ENCODE measurements at regions not wholly inside any gene's neighbourhood (a gene's known extent, or its start where the extent isn't known, plus 50 kb on each side); places are given as distances from the start of the nearest gene placed in this dataset.

- no peak for TF ChIP-seq CTCF (IDR thresholded peaks at IDR 0.05; ENCODE audit: poor library complexity, severe bottlenecking)
- ATAC-seq (ENCODE audit: low read depth) (no peak), DNase-seq (ENCODE audit: low spot score) (no peak)
- Histone ChIP-seq H3K4me3 (ENCODE audit: severe bottlenecking) (no peak overlapping the region), H3K36me3 (ENCODE audit: low read depth) (no peaks in the 10 kb centered on the region), H3K4me1 (ENCODE audit: insufficient read depth, poor library complexity, severe bottlenecking) (no peaks in the 10 kb centered on the region), H3K27ac (ENCODE audit: poor library complexity, severe bottlenecking) (no peak overlapping the region), H3K9me3 (ENCODE audit: severe bottlenecking) (no peaks in the 10 kb centered on the region), H3K27me3 (ENCODE audit: insufficient read depth, poor library complexity, severe bottlenecking) (no peaks in the 10 kb centered on the region)
These were observed 598.5 kb upstream of the USP24 start for GRCh38 chr1:55813618-55814017.

GRCh38 chr1:55812281-55812680 is 597.1 kb upstream of the USP24 start:
- Histone ChIP-seq H3K36me3 (ENCODE audit: low read depth) (no peaks in the 10 kb centered on the region), H3K9me3 (ENCODE audit: severe bottlenecking) (no peaks in the 10 kb centered on the region), H3K27ac (ENCODE audit: poor library complexity, severe bottlenecking) (no peak overlapping the region), H3K27me3 (ENCODE audit: insufficient read depth, poor library complexity, severe bottlenecking) (no peaks in the 10 kb centered on the region), H3K4me3 (ENCODE audit: severe bottlenecking) (no peak overlapping the region), H3K4me1 (ENCODE audit: insufficient read depth, poor library complexity, severe bottlenecking) (no peaks in the 10 kb centered on the region)
- ATAC-seq (ENCODE audit: low read depth) (no peak), DNase-seq (ENCODE audit: low spot score) (no peak)
- TF ChIP-seq CTCF (IDR thresholded peaks at IDR 0.05; ENCODE audit: poor library complexity, severe bottlenecking), result no peak

- Histone ChIP-seq H3K9me3 (ENCODE audit: severe bottlenecking) (no peaks in the 10 kb centered on the region), H3K27ac (ENCODE audit: poor library complexity, severe bottlenecking) (no peak overlapping the region), H3K27me3 (ENCODE audit: insufficient read depth, poor library complexity, severe bottlenecking) (no peaks in the 10 kb centered on the region), H3K4me1 (ENCODE audit: insufficient read depth, poor library complexity, severe bottlenecking) (no peaks in the 10 kb centered on the region), H3K4me3 (ENCODE audit: severe bottlenecking) (no peak overlapping the region), H3K36me3 (ENCODE audit: low read depth) (no peaks in the 10 kb centered on the region)
- no peak for TF ChIP-seq CTCF (IDR thresholded peaks at IDR 0.05; ENCODE audit: poor library complexity, severe bottlenecking)
- DNase-seq (ENCODE audit: low spot score), result no peak
- ATAC-seq (ENCODE audit: low read depth), result no peak
These were observed 593.1 kb upstream of the USP24 start for GRCh38 chr1:55808263-55808662.

- no peak overlapping the region for H3K4me3 ChIP-seq (ENCODE audit: severe bottlenecking)
These were observed 588.3 kb upstream of the USP24 start for GRCh38 chr1:55803429-55803828.

GRCh38 chr1:55801481-55801880 is 586.3 kb upstream of the USP24 start:
- Histone ChIP-seq H3K4me1 (ENCODE audit: insufficient read depth, poor library complexity, severe bottlenecking) (no peaks in the 10 kb centered on the region), H3K36me3 (ENCODE audit: low read depth) (no peaks in the 10 kb centered on the region), H3K4me3 (ENCODE audit: severe bottlenecking) (no peak overlapping the region), H3K27ac (ENCODE audit: poor library complexity, severe bottlenecking) (no peak overlapping the region), H3K9me3 (ENCODE audit: severe bottlenecking) (no peaks in the 10 kb centered on the region), H3K27me3 (ENCODE audit: insufficient read depth, poor library complexity, severe bottlenecking) (no peaks in the 10 kb centered on the region)
- ATAC-seq (ENCODE audit: low read depth) (no peak), DNase-seq (ENCODE audit: low spot score) (no peak)
- no peak for TF ChIP-seq CTCF (IDR thresholded peaks at IDR 0.05; ENCODE audit: poor library complexity, severe bottlenecking)

More at GRCh38 chr1:55803429-55803828, 588.3 kb upstream of the USP24 start:
- TF ChIP-seq CTCF (IDR thresholded peaks at IDR 0.05; ENCODE audit: poor library complexity, severe bottlenecking), result no peak
- no peaks in the 10 kb centered on the region for H3K4me1 ChIP-seq (ENCODE audit: insufficient read depth, poor library complexity, severe bottlenecking)
- no peaks in the 10 kb centered on the region for H3K27me3 ChIP-seq (ENCODE audit: insufficient read depth, poor library complexity, severe bottlenecking)
- H3K36me3 ChIP-seq (ENCODE audit: low read depth), result no peaks in the 10 kb centered on the region
- no peak for ATAC-seq (ENCODE audit: low read depth)
- DNase-seq (ENCODE audit: low spot score), result no peak
- H3K9me3 ChIP-seq (ENCODE audit: severe bottlenecking), result no peaks in the 10 kb centered on the region
- H3K27ac ChIP-seq (ENCODE audit: poor library complexity, severe bottlenecking), result no peak overlapping the region

Measured in RWPE2 (cell line).